ENCODE measurements at regions not wholly inside any gene's neighbourhood (a gene's known extent, or its start where the extent isn't known, plus 50 kb on each side); places are given as distances from the start of the nearest gene placed in this dataset.

GRCh38 chr6:113742342-113742741, 114.8 kb upstream of the MARCKS start:
- no peak for TF ChIP-seq EZH2 (optimal IDR thresholded peaks at IDR 0.05; ENCODE audit: low read depth, low read length)
- TF ChIP-seq, protein P1, sequence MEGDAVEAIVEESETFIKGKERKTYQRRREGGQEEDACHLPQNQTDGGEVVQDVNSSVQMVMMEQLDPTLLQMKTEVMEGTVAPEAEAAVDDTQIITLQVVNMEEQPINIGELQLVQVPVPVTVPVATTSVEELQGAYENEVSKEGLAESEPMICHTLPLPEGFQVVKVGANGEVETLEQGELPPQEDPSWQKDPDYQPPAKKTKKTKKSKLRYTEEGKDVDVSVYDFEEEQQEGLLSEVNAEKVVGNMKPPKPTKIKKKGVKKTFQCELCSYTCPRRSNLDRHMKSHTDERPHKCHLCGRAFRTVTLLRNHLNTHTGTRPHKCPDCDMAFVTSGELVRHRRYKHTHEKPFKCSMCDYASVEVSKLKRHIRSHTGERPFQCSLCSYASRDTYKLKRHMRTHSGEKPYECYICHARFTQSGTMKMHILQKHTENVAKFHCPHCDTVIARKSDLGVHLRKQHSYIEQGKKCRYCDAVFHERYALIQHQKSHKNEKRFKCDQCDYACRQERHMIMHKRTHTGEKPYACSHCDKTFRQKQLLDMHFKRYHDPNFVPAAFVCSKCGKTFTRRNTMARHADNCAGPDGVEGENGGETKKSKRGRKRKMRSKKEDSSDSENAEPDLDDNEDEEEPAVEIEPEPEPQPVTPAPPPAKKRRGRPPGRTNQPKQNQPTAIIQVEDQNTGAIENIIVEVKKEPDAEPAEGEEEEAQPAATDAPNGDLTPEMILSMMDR (IDR thresholded peaks at IDR 0.05; ENCODE audit: low read length), result no peak

Measured in MM.1S (cell line).